K562 (cell line): ENCODE measurements at regions not wholly inside any gene's neighbourhood (a gene's known extent, or its start where the extent isn't known, plus 50 kb on each side); places are given as distances from the start of the nearest gene placed in this dataset.

ENCODE experiments used
- CTCF ChIP-seq, 3 experiments: IDR thresholded peaks in 2 of 3; conservative IDR thresholded peaks in 1 of 3; 2 replicates each; pipeline ENCODE4 v1.5.1; 2011 to 2012; ENCODE audit warnings: low read length in 3 of 3, mild to moderate bottlenecking in 3 of 3, control low read depth in 2 of 3, improper control_type of control experiment in 1 of 3, inconsistent platforms in 1 of 3, low read depth in 1 of 3, mixed read lengths in 1 of 3, moderate library complexity in 1 of 3; ENCODE audit not compliant: insufficient read depth in 2 of 3
- E2F6 ChIP-seq, 2 experiments: IDR thresholded peaks; 2 replicates each; pipeline ENCODE4 v1.6.1; 2011; ENCODE audit warnings: borderline replicate concordance in 1 of 2, control low read depth in 1 of 2, low read depth in 1 of 2, low read length in 1 of 2, mild to moderate bottlenecking in 1 of 2, mixed read lengths in 1 of 2, moderate library complexity in 1 of 2; ENCODE audit not compliant: insufficient read depth in 1 of 2, insufficient read length in 1 of 2, poor library complexity in 1 of 2, severe bottlenecking in 1 of 2; ENCODE audit errors: extremely low read depth in 1 of 2
- EHMT2 ChIP-seq: fragments of 450-650 bp; IDR thresholded peaks from 2 replicates; pipeline ENCODE4 v1.6.1; 2018; ENCODE audit warnings: antibody characterized with exemption
- EP300 ChIP-seq: IDR thresholded peaks from 2 replicates; pipeline ENCODE4 v1.6.1; 2012; ENCODE audit warnings: low read length, improper control_type of control experiment
- EZH2 ChIP-seq: IDR thresholded peaks from 2 replicates; pipeline ENCODE4 v1.6.1; 2012; ENCODE audit warnings: low read depth, mild to moderate bottlenecking, inconsistent platforms, low read length, borderline replicate concordance
- RFX5 ChIP-seq: IDR thresholded peaks from 2 replicates; pipeline ENCODE4 v1.6.1; 2011; ENCODE audit warnings: low read depth, mild to moderate bottlenecking, improper control_type of control experiment, low read length
- SAFB ChIP-seq: fragments of 200-400 bp; formaldehyde crosslinking; IDR thresholded peaks from 2 replicates; pipeline ENCODE4 v1.6.1; 2017; ENCODE audit warnings: low read depth, low read length, borderline replicate concordance
- SAP30 ChIP-seq: fragments of 200-600 bp; sonication (generic); IDR thresholded peaks from 2 replicates; pipeline ENCODE4 v1.6.1; 2012; ENCODE audit warnings: borderline replicate concordance, low read depth, mild to moderate bottlenecking, moderate library complexity, low read length, control low read depth, inconsistent platforms; ENCODE audit not compliant: insufficient read depth, poor library complexity, severe bottlenecking
- SREBF2 ChIP-seq: sonication (generic); formaldehyde crosslinking; IDR thresholded peaks from 2 replicates; pipeline ENCODE4 v1.4.0; 2020; ENCODE audit warnings: mild to moderate bottlenecking, missing genetic modification reagents
- ZBTB33 ChIP-seq: sonication (generic); formaldehyde crosslinking; IDR thresholded peaks from 2 replicates; pipeline ENCODE4 v1.8.1; 2023; ENCODE audit warnings: mild to moderate bottlenecking, missing genetic modification reagents
- ZNF23 ChIP-seq: fragments of 250-450 bp; sonication (Bioruptor Pico); IDR thresholded peaks from 2 replicates; pipeline ENCODE4 v1.4.0; 2020; ENCODE audit warnings: mild to moderate bottlenecking
- ZNF512 ChIP-seq: IDR thresholded peaks from 2 replicates; pipeline ENCODE4 v1.6.1; 2016; ENCODE audit warnings: missing genetic modification characterization, missing compliant biosample characterization
- TF ChIP-seq, protein P1 (sequence below): conservative IDR thresholded peaks from 2 replicates; pipeline ENCODE4 v1.6.1; 2011; ENCODE audit warnings: low read depth, mild to moderate bottlenecking, low read length; ENCODE audit not compliant: control insufficient read depth

GRCh38 chr7:81190997-81191768, 272.3 kb upstream of the SEMA3C start:
- no peak for TF ChIP-seq SAP30
- no peak for TF ChIP-seq EHMT2
- no peak for TF ChIP-seq CTCF (IDR thresholded peaks at IDR 0.05 in 2 of 3, conservative IDR thresholded peaks at IDR 0.05 in 1 of 3; ENCODE audit: insufficient read depth in 2 of 3, low read depth in 1 of 3, low read length in 3 of 3)
- TF ChIP-seq SAFB: no peak
- TF ChIP-seq, protein P1, sequence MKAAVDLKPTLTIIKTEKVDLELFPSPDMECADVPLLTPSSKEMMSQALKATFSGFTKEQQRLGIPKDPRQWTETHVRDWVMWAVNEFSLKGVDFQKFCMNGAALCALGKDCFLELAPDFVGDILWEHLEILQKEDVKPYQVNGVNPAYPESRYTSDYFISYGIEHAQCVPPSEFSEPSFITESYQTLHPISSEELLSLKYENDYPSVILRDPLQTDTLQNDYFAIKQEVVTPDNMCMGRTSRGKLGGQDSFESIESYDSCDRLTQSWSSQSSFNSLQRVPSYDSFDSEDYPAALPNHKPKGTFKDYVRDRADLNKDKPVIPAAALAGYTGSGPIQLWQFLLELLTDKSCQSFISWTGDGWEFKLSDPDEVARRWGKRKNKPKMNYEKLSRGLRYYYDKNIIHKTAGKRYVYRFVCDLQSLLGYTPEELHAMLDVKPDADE: no peak
- no peak for TF ChIP-seq EP300
- no peak for TF ChIP-seq ZBTB33 (CRISPR knock-in tag)
- TF ChIP-seq RFX5: no peak
- no peak for TF ChIP-seq SREBF2
- no peak for TF ChIP-seq ZNF23 (CRISPR knock-in tag)
- no peak for TF ChIP-seq E2F6 (IDR thresholded peaks at IDR 0.05; ENCODE audit: borderline replicate concordance in 1 of 2, extremely low read depth in 1 of 2, insufficient read depth in 1 of 2, insufficient read length in 1 of 2, low read depth in 1 of 2, low read length in 1 of 2, poor library complexity in 1 of 2, severe bottlenecking in 1 of 2)
- TF ChIP-seq EZH2: no peak
- TF ChIP-seq ZNF512 (tag): no peak
